ENCODE measurements at regions not wholly inside any gene's neighbourhood (a gene's known extent, or its start where the extent isn't known, plus 50 kb on each side); places are given as distances from the start of the nearest gene placed in this dataset.

- Histone ChIP-seq H3K79me2 (ENCODE audit: insufficient read depth, low read length) (no peaks in the 10 kb centered on the region), H2AFZ (ENCODE audit: low read length) (no peak overlapping the region), H3K9ac (ENCODE audit: insufficient read depth, low read depth, low read length) (no peak overlapping the region), H4K20me1 (ENCODE audit: insufficient read depth, low read length) (no peaks in the 10 kb centered on the region), H3K4me3 (replicated peaks in 1 of 3; ENCODE audit: insufficient read depth in 1 of 3, low read depth in 2 of 3, low read length in 3 of 3) (no peak overlapping the region), H3K36me3 (replicated peaks in 1 of 2; ENCODE audit: control insufficient read depth in 1 of 2, insufficient read depth in 2 of 2, low read length in 2 of 2) (no peaks in the 10 kb centered on the region), H3K9me3 (ENCODE audit: low read length) (peaks cover 9% of the 10 kb centered on the region; the same call in 1 of the 2 replicates), H3K4me1 (ENCODE audit: insufficient read depth, low read length) (no peaks in the 10 kb centered on the region), H3K27me3 (ENCODE audit: control insufficient read depth in 1 of 2, insufficient read depth in 2 of 2, low read length in 2 of 2) (no peaks in the 10 kb centered on the region), H3K4me2 (ENCODE audit: low read depth, low read length) (no peak overlapping the region), H3K27ac (ENCODE audit: extremely low read length, insufficient read depth, low read length) (no peak overlapping the region)
- intact Hi-C loops (cut with micrococcal nuclease; ENCODE audit: unreplicated experiment) (no loop called here), in situ Hi-C loops (cut with HindIII; ENCODE audit: extremely low pct_ligation_motif_present, low pct_unique_long_range_greater_than_20kb) (no loop called here)
- ChIA-PET CTCF (ENCODE audit: low intra/inter-chr PET ratio, low total read pairs) (no interaction called here), POLR2A (no interaction called here)
- no TSS peak for BruUV-seq (replicated peaks)
- TF ChIP-seq SOX5 (CRISPR knock-in tag; IDR thresholded peaks at IDR 0.05; ENCODE audit: borderline replicate concordance) (no peak), MAFK (conservative IDR thresholded peaks at IDR 0.05 in 1 of 2, IDR thresholded peaks at IDR 0.05 in 1 of 2; ENCODE audit: low read length in 2 of 2) (peak; percentile 50 to 79; a peak in 3 of 4 replicates), SMAD9 (CRISPR knock-in tag; IDR thresholded peaks at IDR 0.05) (no peak), CC2D1A (CRISPR knock-in tag; IDR thresholded peaks at IDR 0.05) (no peak), MTA3 (CRISPR knock-in tag; IDR thresholded peaks at IDR 0.05) (no peak), PLRG1 (conservative IDR thresholded peaks at IDR 0.05) (no peak), ZNF761 (CRISPR knock-in tag; conservative IDR thresholded peaks at IDR 0.05) (no peak), TEAD3 (CRISPR knock-in tag; optimal IDR thresholded peaks at IDR 0.05; ENCODE audit: borderline replicate concordance) (no peak), MAFF (IDR thresholded peaks at IDR 0.05; ENCODE audit: low read depth, low read length) (peak; percentile 70)
- DNase-seq (ENCODE audit: low spot score) (no peak), ATAC-seq (no peak), FAIRE-seq (no peak)
- 1% methylated on average over 3 of the region's 3 CpGs for WGBS (ENCODE audit: low lambda C conversion rate)
Observed at GRCh38 chr5:166948679-166949078, 1342.8 kb upstream of the WWC1 start.

- Histone ChIP-seq H3K36me3 (replicated peaks in 1 of 2; ENCODE audit: control insufficient read depth in 1 of 2, insufficient read depth in 2 of 2, low read length in 2 of 2) (no peaks in the 10 kb centered on the region), H3K27me3 (ENCODE audit: control insufficient read depth in 1 of 2, insufficient read depth in 2 of 2, low read length in 2 of 2) (no peaks in the 10 kb centered on the region), H3K4me2 (ENCODE audit: low read depth, low read length) (no peak overlapping the region), H4K20me1 (ENCODE audit: insufficient read depth, low read length) (no peaks in the 10 kb centered on the region), H3K9me3 (ENCODE audit: low read length) (peaks cover 3% of the 10 kb centered on the region; the same call in 1 of the 2 replicates), H3K4me3 (replicated peaks in 1 of 3; ENCODE audit: insufficient read depth in 1 of 3, low read depth in 2 of 3, low read length in 3 of 3) (no peak overlapping the region), H3K9ac (ENCODE audit: insufficient read depth, low read depth, low read length) (no peak overlapping the region), H2AFZ (ENCODE audit: low read length) (no peak overlapping the region), H3K4me1 (ENCODE audit: insufficient read depth, low read length) (no peaks in the 10 kb centered on the region), H3K27ac (ENCODE audit: extremely low read length, insufficient read depth, low read length) (no peak overlapping the region), H3K79me2 (ENCODE audit: insufficient read depth, low read length) (no peaks in the 10 kb centered on the region)
- FAIRE-seq: no peak
- no peak for ATAC-seq
- CTCF ChIA-PET (ENCODE audit: low intra/inter-chr PET ratio, low total read pairs): no interaction called here
- BruUV-seq (replicated peaks): no TSS peak
- 0% methylated on average over 4 of the region's 4 CpGs for WGBS (ENCODE audit: low lambda C conversion rate)
- DNase-seq (ENCODE audit: low spot score): no peak
- in situ Hi-C loops (cut with HindIII; ENCODE audit: extremely low pct_ligation_motif_present, low pct_unique_long_range_greater_than_20kb): no loop called here
- POLR2A ChIA-PET: no interaction called here
- intact Hi-C loops (cut with micrococcal nuclease; ENCODE audit: unreplicated experiment): no loop called here
- no peak for TF ChIP-seq PRDM15 (CRISPR knock-in tag; IDR thresholded peaks at IDR 0.05)
- TF ChIP-seq NR2C2 (CRISPR knock-in tag; IDR thresholded peaks at IDR 0.05; ENCODE audit: borderline replicate concordance): no peak
- no peak for TF ChIP-seq SKIL (CRISPR knock-in tag; IDR thresholded peaks at IDR 0.05; ENCODE audit: borderline replicate concordance)
- TF ChIP-seq ISL2 (CRISPR knock-in tag; IDR thresholded peaks at IDR 0.05): no peak
- no peak for TF ChIP-seq ZNF629 (CRISPR knock-in tag; conservative IDR thresholded peaks at IDR 0.05)
- TF ChIP-seq MYNN (CRISPR knock-in tag; IDR thresholded peaks at IDR 0.05; ENCODE audit: low read depth): no peak
- TF ChIP-seq POLR2AphosphoS5 (IDR thresholded peaks at IDR 0.05; ENCODE audit: low read depth, low read length): no peak
Observed at GRCh38 chr5:166952048-166952447, 1339.4 kb upstream of the WWC1 start.
